WTC11 (cell line): ENCODE measurements at regions not wholly inside any gene's neighbourhood (a gene's known extent, or its start where the extent isn't known, plus 50 kb on each side); places are given as distances from the start of the nearest gene placed in this dataset.

Source experiments
- ATAC-seq: fragments of 200-7000 bp; cut with Tn5 transposase; 2 replicates; pipeline ENCODE4 v1.10.0; 2021; ENCODE audit warnings: mild to moderate bottlenecking, moderate library complexity
- CTCF ChIA-PET: fragments of 300-600 bp; sonication (Branson Sonifier 250); formaldehyde crosslinking; loops from one replicate; lab custom pipeline; 2021; ENCODE audit warnings: antibody characterized with exemption; lab: Charles Lee
- POLR2A ChIA-PET: fragments of 350-600 bp; sonication (Branson Sonifier 250); formaldehyde crosslinking; loops from one replicate; lab custom pipeline; 2021; ENCODE audit warnings: antibody characterized with exemption; lab: Charles Lee
- DNase-seq: peaks from one replicate; pipeline ENCODE4 v3.0.0; 2021; ENCODE audit warnings: low spot score
- H3K27ac Mint-ChIP-seq: 2 replicates; pipeline ENCODE4 v1.8.0; 2021; ENCODE audit warnings: mixed read lengths
- H3K27me3 Mint-ChIP-seq: 2 replicates; pipeline ENCODE4 v1.8.0; 2021; ENCODE audit warnings: low read depth, mild to moderate bottlenecking, moderate library complexity, mixed read lengths
- H3K36me3 Mint-ChIP-seq: 2 replicates; pipeline ENCODE4 v1.8.0; 2021; ENCODE audit warnings: mixed read lengths
- H3K4me1 Mint-ChIP-seq: 2 replicates; pipeline ENCODE4 v1.8.0; 2022; ENCODE audit warnings: mixed read lengths
- H3K4me3 Mint-ChIP-seq: 2 replicates; pipeline ENCODE4 v1.8.0; 2021; ENCODE audit warnings: mild to moderate bottlenecking, moderate library complexity, mixed read lengths
- H3K9me3 Mint-ChIP-seq: 2 replicates; pipeline ENCODE4 v1.8.0; 2021; ENCODE audit warnings: mixed read lengths
- AR ChIP-seq: fragments of 250-450 bp; sonication (Bioruptor Pico); IDR thresholded peaks from 2 replicates; pipeline ENCODE4 v1.9.0; 2021; ENCODE audit warnings: mild to moderate bottlenecking
- ATF6 ChIP-seq: sonication (generic); formaldehyde crosslinking; IDR thresholded peaks from 2 replicates; pipeline ENCODE4 v1.8.1; 2023; ENCODE audit warnings: mild to moderate bottlenecking, missing genetic modification reagents
- CREM ChIP-seq: sonication (generic); formaldehyde crosslinking; IDR thresholded peaks from 2 replicates; pipeline ENCODE4 v1.8.1; 2022; ENCODE audit warnings: mild to moderate bottlenecking, missing genetic modification reagents, moderate library complexity
- E2F4 ChIP-seq: sonication (generic); formaldehyde crosslinking; IDR thresholded peaks from 2 replicates; pipeline ENCODE4 v1.8.1; 2022; ENCODE audit warnings: low read depth, mild to moderate bottlenecking, moderate library complexity, missing genetic modification reagents, borderline replicate concordance
- E2F5 ChIP-seq: sonication (generic); formaldehyde crosslinking; IDR thresholded peaks from 2 replicates; pipeline ENCODE4 v1.8.1; 2022; ENCODE audit warnings: mild to moderate bottlenecking, moderate library complexity, missing genetic modification reagents
- FOXK1 ChIP-seq: sonication (generic); formaldehyde crosslinking; IDR thresholded peaks from 2 replicates; pipeline ENCODE4 v1.8.0; 2022; ENCODE audit warnings: mild to moderate bottlenecking, moderate library complexity, missing genetic modification reagents
- GRHL2 ChIP-seq: fragments of 250-450 bp; sonication (Bioruptor Pico); IDR thresholded peaks from 2 replicates; pipeline ENCODE4 v1.8.0; 2022; ENCODE audit warnings: mild to moderate bottlenecking, moderate library complexity; ENCODE audit not compliant: insufficient replicate concordance, severe bottlenecking
- IRF2 ChIP-seq: sonication (generic); formaldehyde crosslinking; IDR thresholded peaks from 2 replicates; pipeline ENCODE4 v1.8.0; 2022; ENCODE audit warnings: low read depth, missing genetic modification reagents, borderline replicate concordance
- JAZF1 ChIP-seq: fragments of 250-450 bp; sonication (Bioruptor Pico); IDR thresholded peaks from 2 replicates; pipeline ENCODE4 v1.9.0; 2021; ENCODE audit warnings: moderate library complexity, mild to moderate bottlenecking, inconsistent platforms
- JUN ChIP-seq: sonication (generic); formaldehyde crosslinking; IDR thresholded peaks from 2 replicates; pipeline ENCODE4 v1.8.0; 2023; ENCODE audit warnings: mild to moderate bottlenecking, missing genetic modification reagents
- MYBL2 ChIP-seq: sonication (generic); formaldehyde crosslinking; IDR thresholded peaks from 2 replicates; pipeline ENCODE4 v1.8.1; 2023; ENCODE audit warnings: mild to moderate bottlenecking, moderate library complexity, missing genetic modification reagents
- NFATC4 ChIP-seq: fragments of 250-450 bp; sonication (Bioruptor Pico); IDR thresholded peaks from 2 replicates; pipeline ENCODE4 v1.9.0; 2021; ENCODE audit warnings: mild to moderate bottlenecking
- NR3C1 ChIP-seq: sonication (generic); formaldehyde crosslinking; conservative IDR thresholded peaks from 2 replicates; pipeline ENCODE4 v1.8.1; 2023; ENCODE audit warnings: low read depth, mild to moderate bottlenecking, missing genetic modification reagents
- SOX15 ChIP-seq: fragments of 250-450 bp; sonication (Bioruptor Pico); IDR thresholded peaks from 2 replicates; pipeline ENCODE4 v1.9.0; 2021; ENCODE audit warnings: mild to moderate bottlenecking
- STAT6 ChIP-seq: sonication (generic); formaldehyde crosslinking; conservative IDR thresholded peaks from 2 replicates; pipeline ENCODE4 v1.8.1; 2023; ENCODE audit warnings: mild to moderate bottlenecking, low read depth, missing genetic modification reagents, moderate library complexity
- TEAD4 ChIP-seq: sonication (generic); formaldehyde crosslinking; IDR thresholded peaks from 2 replicates; pipeline ENCODE4 v1.8.0; 2022; ENCODE audit warnings: mild to moderate bottlenecking, missing genetic modification reagents
- TP53 ChIP-seq: sonication (generic); formaldehyde crosslinking; IDR thresholded peaks from 2 replicates; pipeline ENCODE4 v1.8.1; 2023; ENCODE audit warnings: mild to moderate bottlenecking, missing genetic modification reagents
- ZNF317 ChIP-seq: sonication (generic); formaldehyde crosslinking; IDR thresholded peaks from 2 replicates; pipeline ENCODE4 v1.8.1; 2023; ENCODE audit warnings: low read depth, mild to moderate bottlenecking, moderate library complexity, missing genetic modification reagents, borderline replicate concordance
- ZNF423 ChIP-seq: fragments of 250-450 bp; sonication (Bioruptor Pico); IDR thresholded peaks from 2 replicates; pipeline ENCODE4 v2.1.2; 2022; ENCODE audit warnings: mild to moderate bottlenecking, moderate library complexity
- ZNF532 ChIP-seq: fragments of 250-450 bp; sonication (Bioruptor Pico); IDR thresholded peaks from 2 replicates; pipeline ENCODE4 v1.9.0; 2021; ENCODE audit warnings: mild to moderate bottlenecking, borderline replicate concordance

GRCh38 chr21:26351661-26352060 is 181.1 kb upstream of the APP start (continued):
- TF ChIP-seq ZNF532 (CRISPR knock-in tag) (no peak), STAT6 (CRISPR knock-in tag) (no peak), NFATC4 (CRISPR knock-in tag) (no peak), TEAD4 (no peak), TP53 (no peak), MYBL2 (no peak)
- TF ChIP-seq, all 79 proteins: peak for 0

GRCh38 chr21:26332867-26333266 is 162.3 kb upstream of the APP start:
- TF ChIP-seq JAZF1 (CRISPR knock-in tag), result no peak
- no peak for TF ChIP-seq E2F4 (CRISPR knock-in tag)
- no peak for TF ChIP-seq ZNF317
- TF ChIP-seq ATF6 (CRISPR knock-in tag), result no peak
- no peak for TF ChIP-seq E2F5
- TF ChIP-seq STAT6 (CRISPR knock-in tag), result no peak
- no peak for TF ChIP-seq FOXK1 (CRISPR knock-in tag)
- no peak for TF ChIP-seq GRHL2 (CRISPR knock-in tag)
- no peak for TF ChIP-seq CREM (CRISPR knock-in tag)
- no peak for TF ChIP-seq SOX15 (CRISPR knock-in tag)
- no peak for TF ChIP-seq AR (CRISPR knock-in tag)
- no peak for TF ChIP-seq JUN (CRISPR knock-in tag)
- TF ChIP-seq IRF2 (CRISPR knock-in tag), result no peak
- no peak for TF ChIP-seq ZNF423 (CRISPR knock-in tag)
- no peak for TF ChIP-seq NR3C1 (CRISPR knock-in tag)
- Mint-ChIP-seq H3K27ac (no peak overlapping the region), H3K4me3 (no peak overlapping the region), H3K27me3 (peaks cover 5% of the 10 kb centered on the region; the same call in 1 of the 2 replicates), H3K4me1 (peaks cover 5% of the 10 kb centered on the region), H3K36me3 (no peaks in the 10 kb centered on the region), H3K9me3 (peaks cover 11% of the 10 kb centered on the region)
- DNase-seq (no peak), ATAC-seq (no peak)
- CTCF ChIA-PET, result no interaction called here
- POLR2A ChIA-PET, result no interaction called here
